Thyroid gland (tissue), 4 donors: ENCODE measurements at regions not wholly inside any gene's neighbourhood (a gene's known extent, or its start where the extent isn't known, plus 50 kb on each side); places are given as distances from the start of the nearest gene placed in this dataset.

Source experiments
- DNase-seq, 2 donors: peaks; one replicate each; pipeline ENCODE4 v3.0.0-alpha.2; 2019
- H3K27ac ChIP-seq, 3 donors: fragments of 200-600 bp; sonication (generic); 1 replicate in 2 of 3; 2 replicates in 1 of 3; pipeline ENCODE4 v1.5.1; 2016 to 2019; ENCODE audit warnings: mild to moderate bottlenecking in 1 of 3, moderate library complexity in 1 of 3
- H3K27me3 ChIP-seq: fragments of 200-600 bp; sonication (generic); one replicate; pipeline ENCODE4 v1.5.1; 2019
- H3K36me3 ChIP-seq, 2 donors: fragments of 200-600 bp; sonication (generic); one replicate each; pipeline ENCODE4 v1.5.1; 2016 to 2019
- H3K4me1 ChIP-seq, 2 donors: fragments of 200-600 bp; sonication (generic); one replicate each; pipeline ENCODE4 v1.5.1; 2017 to 2019
- H3K4me3 ChIP-seq, 3 donors: fragments of 200-600 bp; sonication (generic); replicated peaks in 1 of 3; 1 replicate in 2 of 3; 2 replicates in 1 of 3; pipeline ENCODE4 v1.5.1; 2016; ENCODE audit warnings: mild to moderate bottlenecking in 1 of 3
- H3K9me3 ChIP-seq: fragments of 200-600 bp; sonication (generic); one replicate; pipeline ENCODE4 v1.5.1; 2017
- CTCF ChIP-seq, 6 experiments: fragments of 200-600 bp in 3 of 6; fragments of 450-650 bp in 3 of 6; sonication (generic) in 3 of 6; IDR thresholded peaks; one replicate each; pipeline ENCODE4 v1.5.1; 2016 to 2019; ENCODE audit warnings: antibody characterized with exemption in 6 of 6, mild to moderate bottlenecking in 2 of 6, inconsistent platforms in 1 of 6, moderate library complexity in 1 of 6
- POLR2A ChIP-seq, 2 donors: fragments of 450-650 bp; IDR thresholded peaks; one replicate each; pipeline ENCODE4 v1.6.1; 2017; ENCODE audit warnings: antibody characterized with exemption in 2 of 2, mild to moderate bottlenecking in 2 of 2, moderate library complexity in 1 of 2
- WGBS, 2 donors: methylation state at CpG; one replicate each; pipeline ENCODE4 v1.1.5; 2017; 5-methylcytosine and 5-hydroxymethylcytosine counted together
- intact Hi-C: fragments of 100-400 bp; cut with DNase I; formaldehyde crosslinking; loops from one replicate; pipeline ENCODE4 v1.15.1; 2023

DNA sequence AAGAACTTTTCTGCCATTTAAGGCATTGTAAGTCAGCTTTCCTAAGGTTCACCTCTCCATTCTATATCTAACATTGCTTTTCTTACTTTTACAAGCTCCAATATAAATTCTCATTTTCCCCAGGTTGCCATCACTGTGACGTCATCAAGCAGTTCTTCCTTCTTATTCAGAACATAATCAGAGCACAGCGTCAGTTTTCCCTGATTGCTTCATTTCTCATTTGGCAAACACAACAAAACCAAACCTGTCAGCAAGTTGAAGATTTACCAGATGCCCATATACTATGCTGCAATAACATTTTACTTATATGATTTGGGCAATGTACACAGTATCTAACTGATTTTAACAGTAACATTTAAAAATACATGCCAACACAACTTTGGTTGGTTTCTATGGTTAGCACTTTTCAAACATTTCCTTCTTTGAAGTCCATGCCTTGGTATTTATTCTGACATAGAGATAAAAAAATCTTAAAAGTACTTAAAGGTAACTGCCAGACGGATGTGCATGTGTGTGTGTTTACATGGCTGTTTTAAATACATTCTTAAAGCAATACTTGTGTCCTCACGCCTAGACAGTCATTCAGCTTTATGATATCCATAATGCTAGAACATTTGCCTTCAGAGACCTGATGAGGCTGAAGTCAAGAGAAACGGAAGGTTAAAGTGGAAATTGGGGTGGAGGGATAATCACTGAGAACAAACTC lies 264.0 kb downstream of the KLF12 start:
- no peaks in the 10 kb centered on the region for H3K4me1 ChIP-seq
- 86 to 89% methylated on average over 5 of the region's 5 CpGs for WGBS, 2 donors

GRCh38 chr13:73865027-73865426 lies 269.2 kb downstream of the KLF12 start:
- Histone ChIP-seq H3K9me3 (no peaks in the 10 kb centered on the region), H3K4me1 (no peaks in the 10 kb centered on the region), H3K36me3 (no peaks in the 10 kb centered on the region), H3K27me3 (no peaks in the 10 kb centered on the region), H3K4me3 (no peak overlapping the region), H3K27ac (no peak overlapping the region)
- TF ChIP-seq CTCF (IDR thresholded peaks at IDR 0.05) (no peak), POLR2A (IDR thresholded peaks at IDR 0.05) (no peak)
- 83 to 90% methylated on average over 1 of the region's 1 CpG for WGBS, 2 donors
- intact Hi-C loops = no loop called here
- no peak for DNase-seq

More for the DNA sequence above, 264.0 kb downstream of the KLF12 start:
- Histone ChIP-seq H3K27me3 (no peaks in the 10 kb centered on the region), H3K27ac (no peak overlapping the region), H3K36me3 (no peaks in the 10 kb centered on the region), H3K4me3 (no peak overlapping the region), H3K9me3 (no peaks in the 10 kb centered on the region)
- no peak for DNase-seq
- TF ChIP-seq POLR2A (IDR thresholded peaks at IDR 0.05) (no peak), CTCF (IDR thresholded peaks at IDR 0.05) (no peak)
- intact Hi-C loops = no loop called here

GRCh38 chr13:73861136-73861535 lies 273.1 kb downstream of the KLF12 start:
- no peak for TF ChIP-seq CTCF (IDR thresholded peaks at IDR 0.05)
- no peak for TF ChIP-seq POLR2A (IDR thresholded peaks at IDR 0.05)
- Histone ChIP-seq H3K4me3 (no peak overlapping the region), H3K9me3 (no peaks in the 10 kb centered on the region), H3K4me1 (no peaks in the 10 kb centered on the region), H3K36me3 (no peaks in the 10 kb centered on the region), H3K27ac (no peak overlapping the region), H3K27me3 (no peaks in the 10 kb centered on the region)
- intact Hi-C loops = no loop called here
- 93 to 96% methylated on average over 2 of the region's 2 CpGs for WGBS, 2 donors
- DNase-seq = no peak

DNA sequence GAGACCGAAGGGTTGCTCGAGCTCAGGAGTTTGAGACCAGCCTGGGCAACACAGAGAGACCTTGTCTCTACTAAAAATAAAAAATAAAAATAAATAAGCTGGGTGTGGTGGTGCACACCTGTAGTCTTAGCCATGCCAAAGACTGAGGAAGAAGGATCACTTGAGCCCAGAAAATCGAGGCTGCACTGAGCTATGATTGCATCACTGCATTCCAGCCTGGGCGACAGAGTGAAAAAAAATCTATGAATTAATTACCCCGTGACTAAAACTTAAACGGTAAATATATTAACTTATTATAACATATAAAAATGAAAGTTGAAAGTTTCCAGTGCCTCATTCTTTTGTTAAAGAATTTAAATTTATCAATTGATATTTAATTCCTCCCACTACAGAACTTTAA lies 273.7 kb downstream of the KLF12 start:
- H3K27me3 ChIP-seq = no peaks in the 10 kb centered on the region
- TF ChIP-seq POLR2A (IDR thresholded peaks at IDR 0.05) (no peak), CTCF (IDR thresholded peaks at IDR 0.05) (no peak)
- intact Hi-C loops = no loop called here
- no peak overlapping the region for H3K27ac ChIP-seq
- DNase-seq = no peak
- no peaks in the 10 kb centered on the region for H3K4me1 ChIP-seq
- no peaks in the 10 kb centered on the region for H3K9me3 ChIP-seq
- H3K36me3 ChIP-seq = no peaks in the 10 kb centered on the region
- 85 to 87% methylated on average over 6 of the region's 6 CpGs for WGBS, 2 donors
- H3K4me3 ChIP-seq = no peak overlapping the region

- H3K36me3 ChIP-seq = no peaks in the 10 kb centered on the region
- WGBS, 2 donors = 69 to 74% methylated on average over 4 of the region's 4 CpGs
- H3K4me1 ChIP-seq = no peaks in the 10 kb centered on the region
- H3K4me3 ChIP-seq = no peak overlapping the region
- no peak overlapping the region for H3K27ac ChIP-seq
- intact Hi-C loops = no loop called here
- no peak for DNase-seq
- TF ChIP-seq POLR2A (IDR thresholded peaks at IDR 0.05) = no peak
- no peak for TF ChIP-seq CTCF (IDR thresholded peaks at IDR 0.05)
- H3K9me3 ChIP-seq = no peaks in the 10 kb centered on the region
- no peaks in the 10 kb centered on the region for H3K27me3 ChIP-seq
Observed at GRCh38 chr13:73859841-73860240, 274.4 kb downstream of the KLF12 start.
